ENCODE measurements at regions not wholly inside any gene's neighbourhood (a gene's known extent, or its start where the extent isn't known, plus 50 kb on each side); places are given as distances from the start of the nearest gene placed in this dataset.
"Not testable (repeated sequence)": the region's sequence is repeated elsewhere in the genome, so short reads cannot be mapped to it uniquely, and the experiment has no call there.

DNA sequence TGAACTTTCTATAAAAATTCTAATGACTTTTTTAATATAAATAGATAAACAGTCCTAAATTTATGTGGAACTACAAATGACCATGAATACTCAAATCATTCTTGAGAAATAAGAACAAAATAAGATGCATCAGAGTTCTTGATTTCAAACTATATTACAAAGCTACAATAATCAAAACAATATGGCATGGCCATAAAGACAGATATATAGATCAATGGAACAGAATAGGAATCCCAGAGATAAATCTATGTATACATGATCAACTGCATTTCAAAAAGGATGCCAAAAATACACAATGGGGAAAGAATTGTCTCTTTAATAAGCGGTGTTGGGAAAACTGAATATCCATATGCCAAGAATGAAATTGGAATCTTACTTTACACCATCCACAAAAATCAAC lies 98.4 kb upstream of the IL15 start:
- H3K4me1 ChIP-seq (ENCODE audit: control insufficient read depth in 1 of 2, insufficient read depth in 2 of 2, low read length in 2 of 2): no peaks in the 10 kb centered on the region

DNA sequence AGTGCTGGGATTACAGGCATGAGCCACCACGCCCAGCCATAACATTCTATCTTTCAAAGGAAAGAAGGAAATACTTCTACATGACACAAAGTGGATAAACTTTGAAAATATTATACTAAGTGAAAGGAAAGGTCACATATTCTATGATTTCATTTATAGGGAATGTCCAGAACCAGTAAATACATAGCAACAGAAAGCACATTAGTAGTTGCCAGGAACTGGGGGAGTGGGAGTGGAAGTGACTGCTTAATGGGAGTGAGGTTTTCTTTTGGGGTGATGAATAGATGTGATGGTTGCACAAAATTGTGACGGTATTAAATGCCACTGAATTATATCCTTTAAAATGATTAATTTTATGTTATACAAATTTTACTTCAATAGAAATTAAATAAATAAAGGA lies 95.7 kb upstream of the IL15 start:
- H3K4me3 ChIP-seq (ENCODE audit: low read depth in 1 of 2, low read length in 2 of 2): no peak overlapping the region

More for the DNA sequence above, 98.4 kb upstream of the IL15 start:
- H3K9me3 ChIP-seq (ENCODE audit: control insufficient read depth in 1 of 2, low read length in 2 of 2): peaks cover 5 to 15% of the 10 kb centered on the region in 2 donors
- H3K36me3 ChIP-seq (ENCODE audit: control insufficient read depth in 1 of 2, insufficient read depth in 2 of 2, low read length in 2 of 2): no peaks in the 10 kb centered on the region
- no peak overlapping the region for H3K27ac ChIP-seq (ENCODE audit: low read length)
- no peaks in the 10 kb centered on the region for H3K27me3 ChIP-seq (ENCODE audit: low read depth, low read length)
- H3K4me3 ChIP-seq (ENCODE audit: low read depth in 1 of 2, low read length in 2 of 2): no peak overlapping the region

GRCh38 chr4:141541851-141542250 lies 94.5 kb upstream of the IL15 start:
- no peaks in the 10 kb centered on the region for H3K27me3 ChIP-seq (ENCODE audit: low read depth, low read length)
- H3K27ac ChIP-seq (ENCODE audit: low read length): no peak overlapping the region
- peaks cover 5 to 7% of the 10 kb centered on the region in 2 donors for H3K9me3 ChIP-seq (ENCODE audit: control insufficient read depth in 1 of 2, low read length in 2 of 2)
- no peaks in the 10 kb centered on the region for H3K36me3 ChIP-seq (ENCODE audit: control insufficient read depth in 1 of 2, insufficient read depth in 2 of 2, low read length in 2 of 2)
- no peaks in the 10 kb centered on the region for H3K4me1 ChIP-seq (ENCODE audit: control insufficient read depth in 1 of 2, insufficient read depth in 2 of 2, low read length in 2 of 2)
- H3K4me3 ChIP-seq (ENCODE audit: low read depth in 1 of 2, low read length in 2 of 2): no peak overlapping the region

More for the DNA sequence above, 95.7 kb upstream of the IL15 start:
- Histone ChIP-seq H3K36me3 (ENCODE audit: control insufficient read depth in 1 of 2, insufficient read depth in 2 of 2, low read length in 2 of 2) (no peaks in the 10 kb centered on the region), H3K27me3 (ENCODE audit: low read depth, low read length) (no peaks in the 10 kb centered on the region), H3K27ac (ENCODE audit: low read length) (no peak overlapping the region), H3K4me1 (ENCODE audit: control insufficient read depth in 1 of 2, insufficient read depth in 2 of 2, low read length in 2 of 2) (no peaks in the 10 kb centered on the region), H3K9me3 (ENCODE audit: control insufficient read depth in 1 of 2, low read length in 2 of 2) (peaks cover 5 to 15% of the 10 kb centered on the region in 2 donors)

DNA sequence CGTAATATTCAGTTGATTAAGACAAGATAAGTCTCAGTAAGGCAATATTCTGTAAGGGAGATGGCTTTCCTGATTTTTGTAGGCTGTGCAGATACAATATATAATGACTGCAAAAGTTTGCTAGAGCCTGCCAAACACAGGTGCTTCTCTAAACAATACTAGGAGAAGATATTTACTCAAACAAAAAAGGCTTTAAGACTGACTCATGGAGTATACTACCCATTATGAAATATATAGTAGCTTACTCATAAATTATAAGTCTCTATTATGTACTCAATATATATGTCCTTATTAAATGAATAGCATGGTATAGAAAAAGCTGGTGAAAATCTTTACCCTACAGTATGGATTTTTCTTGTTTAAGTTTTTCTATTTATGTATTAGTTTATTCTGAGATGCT lies 93.2 kb upstream of the IL15 start:
- no peaks in the 10 kb centered on the region for H3K36me3 ChIP-seq (ENCODE audit: control insufficient read depth in 1 of 2, insufficient read depth in 2 of 2, low read length in 2 of 2)
- no peak overlapping the region for H3K4me3 ChIP-seq (ENCODE audit: low read depth in 1 of 2, low read length in 2 of 2)
- H3K27ac ChIP-seq (ENCODE audit: low read length): no peak overlapping the region
- H3K27me3 ChIP-seq (ENCODE audit: low read depth, low read length): no peaks in the 10 kb centered on the region
- H3K4me1 ChIP-seq (ENCODE audit: control insufficient read depth in 1 of 2, insufficient read depth in 2 of 2, low read length in 2 of 2): no peaks in the 10 kb centered on the region
- peaks cover 3% of the 10 kb centered on the region in 2 donors for H3K9me3 ChIP-seq (ENCODE audit: control insufficient read depth in 1 of 2, low read length in 2 of 2)

DNA sequence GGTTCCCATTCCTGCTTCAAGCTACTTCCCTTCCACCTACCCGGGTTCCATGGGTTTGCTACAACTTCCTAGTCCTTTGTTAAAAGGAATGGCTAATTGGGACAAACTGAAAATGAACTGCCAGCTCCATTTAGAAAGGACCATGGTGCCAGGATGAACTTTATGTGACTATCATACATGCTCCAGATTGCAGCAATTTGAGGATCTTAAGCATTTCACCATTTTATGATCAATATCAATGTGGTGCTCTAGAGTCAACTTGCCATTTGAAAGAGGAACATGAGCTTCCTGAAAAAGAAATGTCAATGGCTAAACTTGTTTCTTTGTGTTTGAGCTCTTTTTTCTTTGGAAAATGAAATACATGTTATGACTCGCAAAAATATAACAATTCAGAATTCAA lies 92.7 kb upstream of the IL15 start:
- no peak overlapping the region for H3K27ac ChIP-seq (ENCODE audit: low read length)
- H3K4me3 ChIP-seq (ENCODE audit: low read depth in 1 of 2, low read length in 2 of 2): no peak overlapping the region
- H3K36me3 ChIP-seq (ENCODE audit: control insufficient read depth in 1 of 2, insufficient read depth in 2 of 2, low read length in 2 of 2): no peaks in the 10 kb centered on the region
- no peaks in the 10 kb centered on the region for H3K27me3 ChIP-seq (ENCODE audit: low read depth, low read length)
- no peaks in the 10 kb centered on the region for H3K9me3 ChIP-seq (ENCODE audit: control insufficient read depth in 1 of 2, low read length in 2 of 2)
- H3K4me1 ChIP-seq (ENCODE audit: control insufficient read depth in 1 of 2, insufficient read depth in 2 of 2, low read length in 2 of 2): no peaks in the 10 kb centered on the region

DNA sequence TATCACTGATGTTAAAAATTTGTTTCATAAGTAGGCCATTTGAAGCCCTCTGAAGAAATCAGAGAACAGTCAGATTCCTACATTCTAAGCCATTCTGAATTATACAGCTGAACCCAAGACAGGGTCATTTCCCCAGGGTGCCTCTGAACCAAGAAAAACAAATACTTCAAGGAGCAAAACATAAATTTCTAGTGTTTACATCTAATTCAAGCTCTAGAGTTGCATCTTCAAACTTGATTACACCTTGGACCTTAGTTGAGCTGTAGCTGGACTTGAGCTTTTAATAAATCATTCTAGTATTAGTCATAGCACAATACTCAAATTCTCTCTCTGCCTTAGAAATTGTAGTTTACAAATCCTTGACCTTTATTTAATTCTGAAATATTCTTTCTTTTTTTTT lies 87.6 kb upstream of the IL15 start:
- no peaks in the 10 kb centered on the region for H3K27me3 ChIP-seq (ENCODE audit: low read depth, low read length)
- no peak overlapping the region for H3K4me3 ChIP-seq (ENCODE audit: low read depth in 1 of 2, low read length in 2 of 2)
- H3K9me3 ChIP-seq (ENCODE audit: control insufficient read depth in 1 of 2, low read length in 2 of 2): peaks cover 0 to 2% of the 10 kb centered on the region in 2 donors
- H3K36me3 ChIP-seq (ENCODE audit: control insufficient read depth in 1 of 2, insufficient read depth in 2 of 2, low read length in 2 of 2): no peaks in the 10 kb centered on the region
- H3K27ac ChIP-seq (ENCODE audit: low read length): no peak overlapping the region
- H3K4me1 ChIP-seq (ENCODE audit: control insufficient read depth in 1 of 2, insufficient read depth in 2 of 2, low read length in 2 of 2): no peaks in the 10 kb centered on the region

GRCh38 chr4:141560056-141560455 lies 76.3 kb upstream of the IL15 start:
- Histone ChIP-seq H3K36me3 (ENCODE audit: control insufficient read depth in 1 of 2, insufficient read depth in 2 of 2, low read length in 2 of 2) (no peaks in the 10 kb centered on the region), H3K4me1 (ENCODE audit: control insufficient read depth in 1 of 2, insufficient read depth in 2 of 2, low read length in 2 of 2) (no peaks in the 10 kb centered on the region), H3K4me3 (ENCODE audit: low read depth in 1 of 2, low read length in 2 of 2) (no peak overlapping the region), H3K27me3 (ENCODE audit: low read depth, low read length) (no peaks in the 10 kb centered on the region), H3K9me3 (ENCODE audit: control insufficient read depth in 1 of 2, low read length in 2 of 2) (no peaks in the 10 kb centered on the region), H3K27ac (ENCODE audit: low read length) (no peak overlapping the region)

GRCh38 chr4:141562649-141563048 lies 73.7 kb upstream of the IL15 start:
- Histone ChIP-seq H3K27ac (ENCODE audit: low read length) (no peak overlapping the region), H3K4me3 (ENCODE audit: low read depth in 1 of 2, low read length in 2 of 2) (no peak overlapping the region), H3K9me3 (ENCODE audit: control insufficient read depth in 1 of 2, low read length in 2 of 2) (no peaks in the 10 kb centered on the region), H3K27me3 (ENCODE audit: low read depth, low read length) (no peaks in the 10 kb centered on the region), H3K36me3 (ENCODE audit: control insufficient read depth in 1 of 2, insufficient read depth in 2 of 2, low read length in 2 of 2) (no peaks in the 10 kb centered on the region), H3K4me1 (ENCODE audit: control insufficient read depth in 1 of 2, insufficient read depth in 2 of 2, low read length in 2 of 2) (no peaks in the 10 kb centered on the region)

DNA sequence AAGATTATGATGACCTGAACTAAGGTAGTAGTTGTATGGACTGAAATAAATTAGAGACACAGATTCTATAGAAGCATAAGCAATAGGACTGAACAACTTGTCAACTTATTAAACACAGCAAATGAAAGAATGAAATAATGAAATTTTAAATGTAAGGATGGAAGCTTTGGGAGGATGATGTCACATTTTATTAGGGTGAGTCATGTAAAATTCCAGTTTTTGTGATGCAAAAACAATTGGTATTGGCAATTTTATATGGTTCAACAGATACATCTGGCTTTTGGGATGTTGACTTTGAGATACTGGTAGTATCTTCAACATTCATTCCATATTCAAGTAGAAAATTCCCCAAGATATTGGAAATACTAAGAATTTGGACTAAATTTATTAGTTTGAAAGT lies 72.7 kb upstream of the IL15 start:
- H3K9me3 ChIP-seq (ENCODE audit: control insufficient read depth in 1 of 2, low read length in 2 of 2): no peaks in the 10 kb centered on the region
- H3K36me3 ChIP-seq (ENCODE audit: control insufficient read depth in 1 of 2, insufficient read depth in 2 of 2, low read length in 2 of 2): no peaks in the 10 kb centered on the region
- H3K4me3 ChIP-seq (ENCODE audit: low read depth in 1 of 2, low read length in 2 of 2): no peak overlapping the region
- H3K27me3 ChIP-seq (ENCODE audit: low read depth, low read length): no peaks in the 10 kb centered on the region
- H3K27ac ChIP-seq (ENCODE audit: low read length): no peak overlapping the region
- H3K4me1 ChIP-seq (ENCODE audit: control insufficient read depth in 1 of 2, insufficient read depth in 2 of 2, low read length in 2 of 2): no peaks in the 10 kb centered on the region

- H3K4me3 ChIP-seq (ENCODE audit: low read depth in 1 of 2, low read length in 2 of 2); H3K27ac ChIP-seq (ENCODE audit: low read length); H3K4me1 ChIP-seq (ENCODE audit: control insufficient read depth in 1 of 2, insufficient read depth in 2 of 2, low read length in 2 of 2); H3K27me3 ChIP-seq (ENCODE audit: low read depth, low read length); H3K9me3 ChIP-seq (ENCODE audit: control insufficient read depth in 1 of 2, low read length in 2 of 2); H3K36me3 ChIP-seq (ENCODE audit: control insufficient read depth in 1 of 2, insufficient read depth in 2 of 2, low read length in 2 of 2): not testable (repeated sequence)
Observed at GRCh38 chr4:141564961-141565360, 71.4 kb upstream of the IL15 start.

- Histone ChIP-seq H3K9me3 (ENCODE audit: control insufficient read depth in 1 of 2, low read length in 2 of 2) (no peaks in the 10 kb centered on the region), H3K27ac (ENCODE audit: low read length) (no peak overlapping the region), H3K36me3 (ENCODE audit: control insufficient read depth in 1 of 2, insufficient read depth in 2 of 2, low read length in 2 of 2) (no peaks in the 10 kb centered on the region), H3K27me3 (ENCODE audit: low read depth, low read length) (no peaks in the 10 kb centered on the region), H3K4me1 (ENCODE audit: control insufficient read depth in 1 of 2, insufficient read depth in 2 of 2, low read length in 2 of 2) (no peaks in the 10 kb centered on the region), H3K4me3 (ENCODE audit: low read depth in 1 of 2, low read length in 2 of 2) (no peak overlapping the region)
Observed at GRCh38 chr4:141565379-141566089, 70.8 kb upstream of the IL15 start.

DNA sequence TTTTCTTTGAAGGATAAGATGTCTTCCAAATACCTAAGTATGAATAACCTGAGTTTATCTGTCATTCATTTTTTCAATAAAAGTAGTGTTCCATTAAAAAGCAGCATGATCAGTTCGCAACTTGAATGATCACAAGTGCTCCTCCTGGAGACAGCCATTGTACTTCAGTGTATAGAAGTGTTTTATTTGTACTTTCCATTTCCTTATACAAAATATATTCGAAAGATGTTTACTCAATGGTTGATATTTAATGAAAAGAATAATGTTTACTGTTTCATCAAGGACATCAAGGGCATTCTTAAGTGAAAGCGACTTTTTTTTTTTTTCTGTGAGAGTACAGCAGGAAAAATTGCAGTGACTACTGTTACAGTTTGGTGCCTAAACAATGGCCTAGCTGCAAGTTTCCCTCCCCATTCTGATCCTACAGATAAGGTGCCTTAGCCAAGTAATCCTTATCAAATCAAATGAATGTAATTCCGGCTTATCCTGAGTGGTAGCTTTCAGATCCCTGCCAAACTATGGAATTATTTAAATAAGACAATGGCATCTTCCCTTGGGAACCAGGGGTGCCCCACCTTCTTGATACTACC lies 69.0 kb upstream of the IL15 start:
- H3K27ac ChIP-seq (ENCODE audit: low read length): no peak overlapping the region
- H3K4me3 ChIP-seq (ENCODE audit: low read depth in 1 of 2, low read length in 2 of 2): no peak overlapping the region
- no peaks in the 10 kb centered on the region for H3K9me3 ChIP-seq (ENCODE audit: control insufficient read depth in 1 of 2, low read length in 2 of 2)
- no peaks in the 10 kb centered on the region for H3K4me1 ChIP-seq (ENCODE audit: control insufficient read depth in 1 of 2, insufficient read depth in 2 of 2, low read length in 2 of 2)
- no peaks in the 10 kb centered on the region for H3K27me3 ChIP-seq (ENCODE audit: low read depth, low read length)
- no peaks in the 10 kb centered on the region for H3K36me3 ChIP-seq (ENCODE audit: control insufficient read depth in 1 of 2, insufficient read depth in 2 of 2, low read length in 2 of 2)
